Naive thymus-derived CD8-positive, alpha-beta T cell (primary cell): ENCODE measurements at regions not wholly inside any gene's neighbourhood (a gene's known extent, or its start where the extent isn't known, plus 50 kb on each side); places are given as distances from the start of the nearest gene placed in this dataset.
A peak's percentile ranks its signal among the peaks of the same experiment; 100 is the strongest.

ENCODE experiments used
- ATAC-seq, 2 donors: fragments of 150-1000 bp; cut with Tn5 transposase in 1 of 2; sonication (Bioruptor Pico), chemical (Tn5 transposase) in 1 of 2; 1 replicate in 1 of 2; 2 replicates in 1 of 2; pipeline ENCODE4 v1.10.0; 2021; ENCODE audit warnings: mild to moderate bottlenecking in 2 of 2, moderate library complexity in 2 of 2
- POLR2A ChIA-PET: fragments of 350-600 bp; sonication (Branson Sonifier 250); formaldehyde crosslinking; loops from one replicate; lab custom pipeline; 2021; ENCODE audit warnings: antibody characterized with exemption; lab: Charles Lee
- DNase-seq, 10 donors: peaks; one replicate each; pipeline versions ENCODE4 v3.0.0 to v3.0.0-alpha.2; 2020 to 2022
- H3K27ac Mint-ChIP-seq, 10 donors: one replicate each; pipeline ENCODE4 v1.8.0; 2020 to 2022; ENCODE audit warnings: mild to moderate bottlenecking in 10 of 10, mixed read lengths in 10 of 10, moderate library complexity in 4 of 10, inconsistent platforms in 1 of 10
- H3K27me3 Mint-ChIP-seq, 5 donors: one replicate each; pipeline ENCODE4 v1.8.0; 2021 to 2022; ENCODE audit warnings: mixed read lengths in 5 of 5
- H3K36me3 Mint-ChIP-seq, 3 donors: one replicate each; pipeline ENCODE4 v1.8.0; 2020 to 2022; ENCODE audit warnings: mixed read lengths in 3 of 3, mild to moderate bottlenecking in 2 of 3, inconsistent platforms in 1 of 3
- H3K4me1 Mint-ChIP-seq, 4 donors: one replicate each; pipeline ENCODE4 v1.8.0; 2021 to 2022; ENCODE audit warnings: mixed read lengths in 4 of 4
- H3K4me3 Mint-ChIP-seq, 10 donors: one replicate each; pipeline ENCODE4 v1.8.0; 2020 to 2022; ENCODE audit warnings: mild to moderate bottlenecking in 10 of 10, mixed read lengths in 10 of 10, moderate library complexity in 6 of 10, inconsistent platforms in 1 of 10
- H3K9me3 Mint-ChIP-seq, 9 donors: one replicate each; pipeline ENCODE4 v1.8.0; 2020 to 2022; ENCODE audit warnings: mixed read lengths in 9 of 9, mild to moderate bottlenecking in 3 of 9, inconsistent platforms in 1 of 9, moderate library complexity in 1 of 9

DNA sequence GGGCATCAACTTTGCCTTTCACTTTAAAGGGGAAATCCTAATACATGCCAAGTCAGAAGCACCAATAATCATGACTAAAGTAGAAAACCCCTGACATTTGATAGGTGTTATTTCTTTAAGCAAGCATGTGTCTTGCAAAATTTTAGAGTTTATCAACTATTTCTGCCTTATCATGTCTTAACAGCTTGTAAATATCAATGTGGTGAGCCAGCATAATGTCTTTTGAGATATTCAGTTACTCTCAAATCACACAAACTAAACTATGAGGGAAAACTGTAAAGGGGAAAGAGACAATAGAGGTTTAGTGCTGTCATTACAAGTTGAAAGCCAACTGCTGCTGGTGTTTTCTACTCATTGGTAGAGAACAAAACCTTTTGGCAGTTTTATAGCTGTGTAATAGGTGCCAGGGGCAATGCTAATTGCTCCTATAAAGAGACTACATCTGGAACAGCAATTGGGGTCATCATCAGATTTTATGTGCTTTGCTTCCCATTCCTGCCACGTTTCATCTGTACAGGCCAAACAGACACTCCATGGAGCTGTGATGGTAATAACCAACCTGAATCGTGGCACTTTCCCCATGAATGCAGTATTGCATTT, 1027.4 kb downstream of the FSCB start:
- H3K36me3 Mint-ChIP-seq, result no peaks in the 10 kb centered on the region

DNA sequence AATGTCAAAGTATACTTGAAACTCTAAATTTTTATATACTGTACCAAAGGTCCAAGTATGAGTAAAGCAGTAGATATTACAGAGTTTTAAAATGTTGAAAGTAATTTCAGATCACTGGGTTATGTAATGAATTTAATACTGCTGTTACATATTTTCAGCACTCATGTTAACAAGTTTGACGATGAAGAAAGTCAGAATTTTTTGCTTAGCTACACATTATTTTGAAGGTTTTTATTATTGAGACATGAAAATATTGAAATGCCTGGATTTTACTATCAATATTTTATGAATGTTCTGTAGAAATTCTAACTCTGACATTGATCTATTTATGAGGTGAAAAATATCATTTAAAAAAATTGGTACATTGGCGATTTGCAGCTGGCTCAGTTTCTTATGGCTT, 1030.3 kb downstream of the FSCB start:
- H3K27me3 Mint-ChIP-seq, result no peaks in the 10 kb centered on the region
- ATAC-seq (no peak), DNase-seq (no peak)
- POLR2A ChIA-PET, result no interaction called here
- H3K4me3 Mint-ChIP-seq, result no peak overlapping the region
- H3K4me1 Mint-ChIP-seq, result no peaks in the 10 kb centered on the region
- peaks cover 0 to 12% (median 5%) of the 10 kb centered on the region in 9 donors for H3K9me3 Mint-ChIP-seq
- H3K36me3 Mint-ChIP-seq, result no peaks in the 10 kb centered on the region
- H3K27ac Mint-ChIP-seq, result no peak overlapping the region

More for the DNA sequence above, 1027.4 kb downstream of the FSCB start:
- DNase-seq (no peak), ATAC-seq (no peak)
- H3K9me3 Mint-ChIP-seq, result peaks cover 0 to 7% (median 3%) of the 10 kb centered on the region in 9 donors
- POLR2A ChIA-PET, result no interaction called here
- no peak overlapping the region for H3K27ac Mint-ChIP-seq
- no peaks in the 10 kb centered on the region for H3K27me3 Mint-ChIP-seq
- H3K4me3 Mint-ChIP-seq, result no peak overlapping the region
- no peaks in the 10 kb centered on the region for H3K4me1 Mint-ChIP-seq

DNA sequence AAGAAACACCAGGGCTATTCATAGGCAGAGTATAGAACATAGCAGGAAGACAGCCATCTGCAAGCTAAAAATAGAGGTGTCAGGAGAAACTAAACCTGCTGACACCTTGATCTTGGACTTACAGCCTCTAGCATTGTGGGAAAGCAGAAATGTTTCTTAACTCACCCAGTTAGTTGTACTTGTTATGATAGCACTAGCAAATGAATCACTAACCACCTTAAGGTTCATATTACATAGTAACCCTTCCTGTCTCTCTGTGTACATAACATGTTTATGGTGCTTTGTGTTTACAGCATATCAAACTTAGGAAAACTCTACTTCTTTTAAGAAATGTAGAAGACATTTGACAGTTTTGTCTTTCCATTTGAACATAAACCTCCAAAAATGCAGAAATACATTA, 1031.3 kb downstream of the FSCB start:
- ATAC-seq (no peak), DNase-seq (no peak)
- no peaks in the 10 kb centered on the region for H3K27me3 Mint-ChIP-seq
- no peak overlapping the region for H3K4me3 Mint-ChIP-seq
- no peaks in the 10 kb centered on the region for H3K4me1 Mint-ChIP-seq
- peaks cover 0 to 19% (median 5%) of the 10 kb centered on the region in 9 donors for H3K9me3 Mint-ChIP-seq
- POLR2A ChIA-PET, result no interaction called here
- H3K36me3 Mint-ChIP-seq, result no peaks in the 10 kb centered on the region
- H3K27ac Mint-ChIP-seq, result no peak overlapping the region

DNA sequence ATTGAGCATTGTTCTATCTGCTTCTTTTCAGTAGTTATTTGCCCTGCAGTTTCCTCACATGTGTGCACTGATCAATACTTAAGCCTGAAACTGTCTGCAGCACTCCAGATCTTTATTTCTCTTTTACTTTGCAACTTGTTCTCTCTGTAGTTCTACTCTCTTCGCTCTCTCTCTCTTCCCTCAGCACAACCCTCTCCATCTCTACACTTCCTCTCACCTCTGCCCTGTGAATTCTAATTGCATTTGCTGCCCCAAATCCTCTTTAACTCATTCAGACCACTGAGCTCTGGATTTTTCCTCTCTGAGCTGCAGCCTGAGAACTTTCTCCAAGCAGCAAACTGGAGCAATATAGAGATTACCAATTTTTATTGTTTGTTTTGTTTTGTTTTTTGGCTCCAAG, 1035.5 kb downstream of the FSCB start:
- H3K4me1 Mint-ChIP-seq, result no peaks in the 10 kb centered on the region
- H3K27me3 Mint-ChIP-seq, result no peaks in the 10 kb centered on the region
- no peak overlapping the region for H3K27ac Mint-ChIP-seq
- H3K4me3 Mint-ChIP-seq, result no peak overlapping the region
- ATAC-seq, result no peak
- no peaks in the 10 kb centered on the region for H3K36me3 Mint-ChIP-seq
- no peak for DNase-seq
- peaks cover 0 to 19% (median 3%) of the 10 kb centered on the region in 9 donors for H3K9me3 Mint-ChIP-seq
- POLR2A ChIA-PET, result no interaction called here

DNA sequence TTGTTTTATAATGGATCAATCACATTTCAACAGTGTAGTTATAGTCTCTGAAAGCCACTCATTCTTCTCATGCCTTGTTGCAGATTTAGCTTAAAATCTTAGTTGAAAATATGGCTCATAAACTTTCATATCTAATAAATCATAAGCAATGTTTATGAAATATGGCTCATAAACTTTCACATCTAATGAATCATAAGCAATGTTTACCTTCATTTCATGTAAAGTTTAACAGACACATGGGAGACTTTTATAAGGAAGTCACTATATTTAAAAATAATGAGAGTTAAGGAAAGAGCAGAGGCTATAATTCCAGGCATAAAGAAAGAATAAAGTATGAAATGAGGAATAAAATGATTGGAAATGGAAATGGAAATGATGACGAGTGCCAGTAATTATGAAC, 1042.1 kb downstream of the FSCB start:
- Mint-ChIP-seq H3K4me1 (no peaks in the 10 kb centered on the region), H3K27me3 (no peaks in the 10 kb centered on the region), H3K9me3 (peaks cover 2 to 25% (median 11%) of the 10 kb centered on the region in 9 donors), H3K36me3 (no peaks in the 10 kb centered on the region), H3K27ac (no peak overlapping the region), H3K4me3 (no peak overlapping the region)
- DNase-seq (no peak), ATAC-seq (no peak)
- POLR2A ChIA-PET, result no interaction called here

DNA sequence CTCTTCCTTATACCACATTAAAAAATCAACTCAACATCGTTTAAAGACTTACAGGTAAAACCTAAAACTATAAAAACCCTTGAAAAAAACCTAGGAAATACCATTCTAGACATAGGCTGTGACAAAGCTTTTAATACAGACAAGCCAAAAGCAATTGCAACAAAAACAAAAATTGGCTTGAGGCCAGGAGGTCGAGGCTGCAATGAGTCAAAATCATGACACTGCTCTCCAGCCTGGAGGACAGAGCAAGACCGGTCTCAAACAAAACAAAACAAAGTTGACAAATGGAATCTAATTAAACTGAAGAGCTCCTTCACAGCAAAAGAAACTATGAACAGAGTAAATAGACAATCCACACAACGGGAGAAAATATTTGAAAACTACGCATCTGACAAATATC, 1057.8 kb downstream of the FSCB start:
- ATAC-seq, result no peak
- DNase-seq, result no peak
- POLR2A ChIA-PET, result no interaction called here
- H3K27ac Mint-ChIP-seq, result no peak overlapping the region
- H3K36me3 Mint-ChIP-seq, result no peaks in the 10 kb centered on the region
- peaks cover 2 to 28% (median 11%) of the 10 kb centered on the region in 9 donors for H3K9me3 Mint-ChIP-seq
- H3K4me1 Mint-ChIP-seq, result no peaks in the 10 kb centered on the region
- H3K27me3 Mint-ChIP-seq, result no peaks in the 10 kb centered on the region
- no peak overlapping the region for H3K4me3 Mint-ChIP-seq

DNA sequence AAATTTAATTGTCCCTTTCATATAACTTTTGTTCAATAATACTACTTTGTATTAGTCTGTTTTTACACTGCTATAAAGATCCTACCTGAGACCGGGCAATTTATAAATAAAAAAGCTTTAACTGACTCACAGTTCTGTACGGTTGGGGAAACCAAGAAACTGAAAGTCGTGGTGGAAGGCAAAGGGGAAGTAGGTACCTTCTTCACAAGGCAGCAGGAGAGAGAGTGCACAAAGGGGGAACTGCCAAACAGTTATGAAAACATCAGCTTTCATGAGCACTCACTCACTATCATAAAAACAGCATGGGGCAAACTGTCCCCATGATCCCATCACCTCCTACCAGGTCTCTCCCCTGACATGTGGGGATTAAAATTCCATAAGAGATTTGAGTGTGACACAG, 1069.0 kb downstream of the FSCB start:
- H3K4me3 Mint-ChIP-seq, result no peak overlapping the region
- peaks cover 0 to 30% (median 11%) of the 10 kb centered on the region in 9 donors for H3K9me3 Mint-ChIP-seq
- no peaks in the 10 kb centered on the region for H3K4me1 Mint-ChIP-seq
- H3K27ac Mint-ChIP-seq, result no peak overlapping the region
- no peaks in the 10 kb centered on the region for H3K27me3 Mint-ChIP-seq
- no peaks in the 10 kb centered on the region for H3K36me3 Mint-ChIP-seq
- POLR2A ChIA-PET, result no interaction called here
- ATAC-seq (no peak), DNase-seq (no peak)

DNA sequence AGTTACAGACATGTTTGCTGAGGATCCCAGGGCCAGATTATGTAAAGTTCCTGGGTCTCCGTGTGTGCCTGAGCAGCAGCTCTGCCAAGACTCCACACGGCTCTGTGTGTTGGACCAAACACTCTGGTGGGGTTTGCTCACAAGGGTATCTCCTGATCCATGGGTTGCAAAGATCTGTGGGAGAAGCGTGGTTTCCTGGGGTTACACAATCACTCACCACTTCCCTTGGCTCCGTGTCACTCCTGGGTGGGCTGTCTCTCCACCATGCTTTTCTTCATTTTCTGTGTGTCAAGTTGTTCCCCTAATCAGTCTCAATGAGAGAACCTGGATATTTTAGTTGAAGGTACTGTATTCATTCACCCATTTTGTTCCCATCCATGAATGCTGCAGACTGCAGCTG, 1088.8 kb downstream of the FSCB start:
- POLR2A ChIA-PET, result no interaction called here
- Mint-ChIP-seq H3K4me3 (no peak overlapping the region), H3K36me3 (no peaks in the 10 kb centered on the region), H3K4me1 (no peaks in the 10 kb centered on the region), H3K9me3 (peaks cover 0 to 28% (median 13%) of the 10 kb centered on the region in 9 donors), H3K27ac (peak overlapping the region in 1 of 10 donors; percentile 31), H3K27me3 (peaks cover 0 to 2% (median 0%) of the 10 kb centered on the region in 5 donors)
- DNase-seq, result no peak
- ATAC-seq, result no peak

DNA sequence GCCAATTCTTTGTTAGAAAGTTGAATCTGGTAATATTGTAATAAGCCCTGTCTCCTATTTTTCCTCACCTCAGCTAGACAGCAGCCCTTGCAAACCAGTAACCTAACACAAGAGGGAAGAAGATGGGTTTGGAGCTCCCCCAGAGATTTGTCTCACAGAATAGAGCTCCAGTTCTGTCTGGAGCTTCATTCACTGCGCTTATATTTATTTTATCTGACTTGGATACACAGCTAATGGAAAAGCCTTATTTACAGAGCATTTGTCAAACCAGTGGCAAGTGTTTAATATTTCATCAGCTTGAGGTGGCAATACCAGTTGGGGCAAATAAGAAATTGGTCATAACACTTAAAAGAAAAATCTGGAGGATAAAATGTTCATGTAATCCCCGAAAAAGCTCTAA, 1094.0 kb downstream of the FSCB start:
- Mint-ChIP-seq H3K4me1 (no peaks in the 10 kb centered on the region), H3K9me3 (peaks cover 0 to 15% (median 3%) of the 10 kb centered on the region in 9 donors), H3K36me3 (no peaks in the 10 kb centered on the region), H3K4me3 (no peak overlapping the region), H3K27me3 (no peaks in the 10 kb centered on the region), H3K27ac (no peak overlapping the region)
- no peak for DNase-seq
- POLR2A ChIA-PET, result no interaction called here
- ATAC-seq, result no peak

DNA sequence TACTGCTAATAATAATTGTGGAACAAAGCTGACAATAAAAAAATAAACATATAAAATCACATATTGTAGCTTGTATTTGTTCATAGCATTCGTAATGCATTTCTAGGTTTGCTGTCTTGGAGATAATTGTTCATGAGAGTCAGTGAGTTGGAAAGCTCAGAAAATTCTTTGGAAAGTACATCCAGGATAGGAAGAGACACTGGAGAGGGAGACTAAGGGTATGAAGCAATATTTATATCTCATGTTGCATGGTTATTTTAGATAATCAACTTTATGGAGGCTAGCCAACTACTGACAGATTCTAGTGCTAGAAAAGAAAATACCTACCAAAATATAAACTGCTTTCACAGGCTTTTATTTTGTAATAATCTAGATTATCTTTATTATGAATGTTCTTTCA, 1095.2 kb downstream of the FSCB start:
- no peaks in the 10 kb centered on the region for H3K4me1 Mint-ChIP-seq
- H3K4me3 Mint-ChIP-seq, result no peak overlapping the region
- peaks cover 0 to 16% (median 3%) of the 10 kb centered on the region in 9 donors for H3K9me3 Mint-ChIP-seq
- H3K27ac Mint-ChIP-seq, result no peak overlapping the region
- no peaks in the 10 kb centered on the region for H3K36me3 Mint-ChIP-seq
- no peak for ATAC-seq
- POLR2A ChIA-PET, result no interaction called here
- no peaks in the 10 kb centered on the region for H3K27me3 Mint-ChIP-seq
- no peak for DNase-seq

DNA sequence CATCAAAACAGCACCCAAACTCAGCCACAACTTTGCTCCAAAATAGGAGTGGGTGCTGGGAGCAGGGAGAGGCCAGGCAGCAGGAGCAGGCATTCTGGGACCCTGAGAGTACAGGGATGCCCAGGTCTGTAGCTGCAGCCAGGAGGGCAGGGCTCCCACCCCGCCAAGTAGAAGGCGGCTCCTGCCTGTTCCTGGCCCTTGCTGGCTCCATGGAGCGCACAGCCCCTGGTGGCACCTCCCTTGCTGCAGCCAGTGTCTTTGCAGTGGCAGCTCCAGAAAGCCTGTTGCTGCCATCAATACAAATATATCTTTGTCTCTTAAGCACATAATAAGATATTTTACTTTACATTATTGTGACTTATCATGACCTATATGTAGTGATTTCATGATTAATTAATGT, 1096.5 kb downstream of the FSCB start:
- POLR2A ChIA-PET, result no interaction called here
- Mint-ChIP-seq H3K4me1 (no peaks in the 10 kb centered on the region), H3K36me3 (no peaks in the 10 kb centered on the region), H3K27me3 (no peaks in the 10 kb centered on the region), H3K9me3 (peaks cover 0 to 16% (median 2%) of the 10 kb centered on the region in 9 donors), H3K27ac (no peak overlapping the region), H3K4me3 (no peak overlapping the region)
- ATAC-seq (no peak), DNase-seq (no peak)

DNA sequence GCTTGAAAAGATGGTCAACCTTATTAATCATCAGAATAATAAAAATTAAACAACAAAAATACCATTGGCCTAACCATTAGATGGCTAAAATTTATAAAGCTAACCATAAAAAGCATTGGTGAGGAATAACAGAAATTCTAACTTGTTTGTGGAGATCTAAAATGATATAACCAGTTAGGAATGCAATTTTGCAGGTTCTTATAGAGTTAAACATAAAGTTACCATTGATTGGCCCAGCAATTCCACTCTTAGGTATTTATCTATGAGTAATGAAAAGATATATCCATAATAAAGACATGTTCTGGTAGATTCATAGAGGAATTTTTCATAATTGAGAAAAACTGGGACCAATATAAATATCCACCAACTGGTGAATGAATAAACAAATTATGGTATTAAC, 1098.6 kb downstream of the FSCB start:
- Mint-ChIP-seq H3K4me1 (no peaks in the 10 kb centered on the region), H3K36me3 (no peaks in the 10 kb centered on the region)

DNA sequence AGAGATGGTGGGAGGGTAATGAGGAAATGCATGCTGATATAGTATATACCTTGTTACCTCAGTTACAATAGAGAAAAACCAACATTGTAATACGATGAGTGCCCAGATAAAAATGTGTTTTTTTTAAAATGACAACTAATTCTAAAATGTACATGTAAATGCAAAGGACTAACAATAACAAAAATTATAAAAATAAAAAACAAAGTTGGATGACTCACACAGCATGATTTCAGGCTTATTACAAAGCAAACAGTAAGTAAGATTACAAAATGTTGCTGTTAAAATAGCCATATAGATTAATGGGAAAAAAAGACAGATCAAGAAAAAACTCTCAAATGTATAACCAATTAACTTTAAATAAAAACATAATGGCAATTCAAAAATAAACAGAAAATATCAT, 1099.4 kb downstream of the FSCB start:
- no peaks in the 10 kb centered on the region for H3K27me3 Mint-ChIP-seq
- no peak overlapping the region for H3K27ac Mint-ChIP-seq
- H3K4me1 Mint-ChIP-seq, result no peaks in the 10 kb centered on the region
- no peak overlapping the region for H3K4me3 Mint-ChIP-seq
- peaks cover 3 to 32% (median 9%) of the 10 kb centered on the region in 9 donors for H3K9me3 Mint-ChIP-seq
- DNase-seq (no peak), ATAC-seq (no peak)
- POLR2A ChIA-PET, result no interaction called here
- H3K36me3 Mint-ChIP-seq, result no peaks in the 10 kb centered on the region

More for the DNA sequence above, 1098.6 kb downstream of the FSCB start:
- DNase-seq (no peak), ATAC-seq (no peak)
- Mint-ChIP-seq H3K9me3 (peaks cover 3 to 32% (median 9%) of the 10 kb centered on the region in 9 donors), H3K27me3 (no peaks in the 10 kb centered on the region), H3K4me3 (no peak overlapping the region), H3K27ac (no peak overlapping the region)
- POLR2A ChIA-PET, result no interaction called here

DNA sequence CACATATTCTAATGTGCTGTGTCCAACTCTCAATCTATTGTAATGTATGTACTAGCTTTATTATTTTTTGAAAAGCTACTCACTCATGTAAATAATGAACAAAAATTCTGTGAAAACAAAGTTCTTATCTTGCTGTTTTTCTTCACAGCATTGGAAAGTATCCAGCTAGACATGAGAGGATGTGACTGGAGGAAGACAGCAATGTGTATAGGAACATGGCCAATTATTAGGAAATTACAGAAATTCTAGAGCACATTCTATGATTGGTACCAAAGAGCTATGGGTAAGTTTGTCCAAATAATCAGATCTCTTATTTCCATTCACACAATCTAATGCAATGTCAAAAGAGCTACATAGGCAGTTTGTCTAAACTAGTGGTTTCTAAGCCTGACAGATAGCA, 1100.2 kb downstream of the FSCB start:
- no peak overlapping the region for H3K4me3 Mint-ChIP-seq
- H3K4me1 Mint-ChIP-seq, result no peaks in the 10 kb centered on the region
- H3K36me3 Mint-ChIP-seq, result no peaks in the 10 kb centered on the region
- no peaks in the 10 kb centered on the region for H3K27me3 Mint-ChIP-seq
- DNase-seq (no peak), ATAC-seq (no peak)
- POLR2A ChIA-PET, result no interaction called here
- no peak overlapping the region for H3K27ac Mint-ChIP-seq
- H3K9me3 Mint-ChIP-seq, result peaks cover 3 to 32% (median 11%) of the 10 kb centered on the region in 9 donors
